ENCODE measurements at regions not wholly inside any gene's neighbourhood (a gene's known extent, or its start where the extent isn't known, plus 50 kb on each side); places are given as distances from the start of the nearest gene placed in this dataset.

DNA sequence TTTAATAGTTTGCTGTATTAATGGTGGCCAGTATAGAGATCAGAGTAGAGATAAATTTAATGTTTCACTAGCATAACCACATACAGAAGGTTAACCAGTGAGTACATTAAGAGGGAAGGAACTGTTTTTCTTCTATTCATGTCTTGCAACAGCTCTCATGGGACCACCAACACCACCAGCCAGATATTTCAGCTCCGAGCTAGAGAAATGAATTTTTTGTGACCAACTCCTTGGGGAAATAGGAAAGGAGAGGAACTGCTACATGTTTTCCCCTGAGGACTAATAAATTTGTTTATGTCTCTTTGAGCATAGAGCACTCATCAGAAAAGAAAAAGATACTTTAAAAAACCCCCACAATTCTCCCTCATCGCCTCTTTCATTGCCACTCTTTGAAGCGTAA is 247.5 kb downstream of the MBNL1 start:
- in situ Hi-C loops (cut with HindIII; ENCODE audit: low pct_ligation_motif_present, low pct_unique_long_range_greater_than_20kb, low sequenced_read_pairs): no loop called here
- no peak for DNase-seq

GRCh38 chr3:152517502-152517901 is 248.8 kb downstream of the MBNL1 start:
- in situ Hi-C loops (cut with HindIII; ENCODE audit: low pct_ligation_motif_present, low pct_unique_long_range_greater_than_20kb, low sequenced_read_pairs): no loop called here
- no peak for DNase-seq

- in situ Hi-C loops (cut with HindIII; ENCODE audit: low pct_ligation_motif_present, low pct_unique_long_range_greater_than_20kb, low sequenced_read_pairs): no loop called here
These were observed 249.6 kb downstream of the MBNL1 start for GRCh38 chr3:152518346-152518745.

GRCh38 chr3:152519376-152519775 is 250.6 kb downstream of the MBNL1 start:
- DNase-seq: no peak
- in situ Hi-C loops (cut with HindIII; ENCODE audit: low pct_ligation_motif_present, low pct_unique_long_range_greater_than_20kb, low sequenced_read_pairs): no loop called here

More at GRCh38 chr3:152518346-152518745, 249.6 kb downstream of the MBNL1 start:
- DNase-seq: no peak

GRCh38 chr3:152522036-152522435 is 253.3 kb downstream of the MBNL1 start:
- no peak for DNase-seq
- in situ Hi-C loops (cut with HindIII; ENCODE audit: low pct_ligation_motif_present, low pct_unique_long_range_greater_than_20kb, low sequenced_read_pairs): no loop called here

GRCh38 chr3:152524198-152525140 is 255.7 kb downstream of the MBNL1 start:
- in situ Hi-C loops (cut with HindIII; ENCODE audit: low pct_ligation_motif_present, low pct_unique_long_range_greater_than_20kb, low sequenced_read_pairs): no loop called here
- peak; percentile 52 for DNase-seq

- DNase-seq: no peak
- in situ Hi-C loops (cut with HindIII; ENCODE audit: low pct_ligation_motif_present, low pct_unique_long_range_greater_than_20kb, low sequenced_read_pairs): no loop called here
These were observed 263.0 kb downstream of the MBNL1 start for GRCh38 chr3:152531717-152532116.

- in situ Hi-C loops (cut with HindIII; ENCODE audit: low pct_ligation_motif_present, low pct_unique_long_range_greater_than_20kb, low sequenced_read_pairs): no loop called here
- DNase-seq: no peak
These were observed 269.8 kb downstream of the MBNL1 start for GRCh38 chr3:152538518-152538917.

GRCh38 chr3:152539191-152539764 is 270.5 kb downstream of the MBNL1 start:
- no peak for DNase-seq
- in situ Hi-C loops (cut with HindIII; ENCODE audit: low pct_ligation_motif_present, low pct_unique_long_range_greater_than_20kb, low sequenced_read_pairs): no loop called here

- no peak for DNase-seq
- in situ Hi-C loops (cut with HindIII; ENCODE audit: low pct_ligation_motif_present, low pct_unique_long_range_greater_than_20kb, low sequenced_read_pairs): no loop called here
These were observed 271.4 kb downstream of the MBNL1 start for GRCh38 chr3:152540120-152540519.

GRCh38 chr3:152547153-152547552 is 278.4 kb downstream of the MBNL1 start:
- no peak for DNase-seq
- in situ Hi-C loops (cut with HindIII; ENCODE audit: low pct_ligation_motif_present, low pct_unique_long_range_greater_than_20kb, low sequenced_read_pairs): no loop called here

GRCh38 chr3:152549263-152549662 is 280.5 kb downstream of the MBNL1 start:
- no peak for DNase-seq
- in situ Hi-C loops (cut with HindIII; ENCODE audit: low pct_ligation_motif_present, low pct_unique_long_range_greater_than_20kb, low sequenced_read_pairs): no loop called here

DNA sequence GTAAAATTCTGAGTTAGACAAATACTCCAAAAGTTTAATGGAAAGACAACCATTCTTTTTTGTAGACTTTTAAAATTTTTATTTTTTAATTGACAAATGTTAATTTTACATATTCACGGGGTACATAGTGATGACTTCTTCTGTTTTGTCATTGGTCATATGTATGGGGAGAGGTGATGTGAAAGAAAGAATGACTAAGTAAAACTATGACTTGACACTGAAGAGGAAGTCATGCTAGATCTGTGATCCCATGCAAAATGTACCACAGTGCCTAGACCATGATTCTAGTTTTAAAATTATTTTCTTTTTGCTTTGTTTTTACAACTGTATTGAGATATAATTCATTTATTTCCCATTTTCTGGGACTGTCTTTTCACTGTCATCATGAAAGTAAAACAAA is 281.6 kb downstream of the MBNL1 start:
- no peak for DNase-seq
- in situ Hi-C loops (cut with HindIII; ENCODE audit: low pct_ligation_motif_present, low pct_unique_long_range_greater_than_20kb, low sequenced_read_pairs): no loop called here

GRCh38 chr3:152554980-152555379 is 280.0 kb upstream of the P2RY1 start:
- in situ Hi-C loops (cut with HindIII; ENCODE audit: low pct_ligation_motif_present, low pct_unique_long_range_greater_than_20kb, low sequenced_read_pairs): no loop called here
- DNase-seq: no peak

DNA sequence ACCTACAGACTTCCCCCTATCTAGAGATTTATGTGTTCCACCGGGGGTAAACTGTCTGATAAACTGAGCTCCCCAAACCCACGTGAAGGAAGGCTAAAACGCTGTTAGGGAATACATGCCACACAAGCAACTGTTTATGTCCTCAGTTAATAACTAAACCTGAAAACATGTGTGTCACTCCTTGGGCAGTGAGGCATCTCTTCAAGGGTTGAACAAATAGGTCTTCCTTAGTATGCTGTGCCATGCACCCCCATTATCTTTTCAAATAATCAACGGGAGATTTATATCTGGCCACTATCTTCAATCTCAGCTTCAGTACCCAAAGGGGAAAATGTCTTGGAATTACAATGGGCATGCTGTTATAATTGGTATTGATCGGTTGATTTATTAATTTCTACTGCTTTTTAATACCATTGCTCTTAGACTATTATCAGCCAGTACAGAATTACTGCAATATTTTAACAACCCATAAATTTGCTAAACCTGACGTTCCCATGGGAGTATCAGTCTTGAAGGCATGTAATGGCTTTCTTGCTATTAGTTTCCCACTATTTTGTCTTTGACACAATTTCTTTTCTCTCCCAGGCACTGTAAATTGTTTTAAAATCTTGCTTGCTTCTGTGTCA is 279.2 kb upstream of the P2RY1 start:
- in situ Hi-C loops (cut with HindIII; ENCODE audit: low pct_ligation_motif_present, low pct_unique_long_range_greater_than_20kb, low sequenced_read_pairs): no loop called here
- no peak for DNase-seq

GRCh38 chr3:152556731-152557254 is 278.1 kb upstream of the P2RY1 start:
- in situ Hi-C loops (cut with HindIII; ENCODE audit: low pct_ligation_motif_present, low pct_unique_long_range_greater_than_20kb, low sequenced_read_pairs): no loop called here
- DNase-seq: peak; percentile 44

GRCh38 chr3:152557302-152557999 is 277.5 kb upstream of the P2RY1 start:
- DNase-seq: no peak
- in situ Hi-C loops (cut with HindIII; ENCODE audit: low pct_ligation_motif_present, low pct_unique_long_range_greater_than_20kb, low sequenced_read_pairs): no loop called here

DNA sequence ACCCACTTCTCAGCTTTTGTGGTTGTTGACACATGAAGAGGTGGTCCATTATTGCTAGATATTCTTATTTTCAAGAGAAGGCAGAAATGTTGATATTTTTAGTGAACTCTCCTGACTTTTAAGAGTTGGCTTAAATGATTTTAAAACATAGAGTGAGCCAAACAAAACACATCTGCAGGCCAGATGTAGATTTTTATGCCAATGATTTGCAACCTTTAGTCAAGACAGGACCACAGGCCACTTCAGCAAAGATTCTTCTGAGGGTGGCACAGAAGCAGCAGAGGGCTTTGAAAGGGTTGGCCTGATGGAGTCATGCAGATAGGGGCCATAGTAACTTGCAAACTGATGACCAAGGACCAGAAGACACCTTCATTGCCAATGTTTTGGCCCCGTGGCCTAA is 276.5 kb upstream of the P2RY1 start:
- DNase-seq: no peak
- in situ Hi-C loops (cut with HindIII; ENCODE audit: low pct_ligation_motif_present, low pct_unique_long_range_greater_than_20kb, low sequenced_read_pairs): no loop called here

DNA sequence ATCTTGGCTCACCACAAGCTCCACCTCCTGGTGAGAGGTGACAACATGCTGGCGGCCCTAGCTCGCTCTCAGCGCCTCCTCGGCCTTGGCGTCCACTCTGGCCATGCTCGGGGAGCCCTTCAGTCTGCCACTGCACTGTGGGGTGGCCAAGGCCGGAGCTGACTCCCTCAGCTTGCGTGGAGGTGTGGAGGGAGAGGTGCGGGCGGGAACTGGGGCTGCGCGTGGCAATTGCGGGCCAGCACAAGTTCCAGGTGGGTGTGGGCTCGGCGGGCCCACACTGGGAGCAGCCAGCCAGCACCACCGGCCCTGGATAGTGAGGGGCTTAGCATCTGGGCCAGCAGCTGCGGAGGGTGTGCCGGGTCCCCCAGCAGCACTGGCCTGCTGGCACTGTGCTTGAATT is 275.7 kb upstream of the P2RY1 start:
- in situ Hi-C loops (cut with HindIII; ENCODE audit: low pct_ligation_motif_present, low pct_unique_long_range_greater_than_20kb, low sequenced_read_pairs): no loop called here

More for the DNA sequence above, 275.7 kb upstream of the P2RY1 start:
- no peak for DNase-seq
